ENCODE measurements at regions not wholly inside any gene's neighbourhood (a gene's known extent, or its start where the extent isn't known, plus 50 kb on each side); places are given as distances from the start of the nearest gene placed in this dataset.

DNA sequence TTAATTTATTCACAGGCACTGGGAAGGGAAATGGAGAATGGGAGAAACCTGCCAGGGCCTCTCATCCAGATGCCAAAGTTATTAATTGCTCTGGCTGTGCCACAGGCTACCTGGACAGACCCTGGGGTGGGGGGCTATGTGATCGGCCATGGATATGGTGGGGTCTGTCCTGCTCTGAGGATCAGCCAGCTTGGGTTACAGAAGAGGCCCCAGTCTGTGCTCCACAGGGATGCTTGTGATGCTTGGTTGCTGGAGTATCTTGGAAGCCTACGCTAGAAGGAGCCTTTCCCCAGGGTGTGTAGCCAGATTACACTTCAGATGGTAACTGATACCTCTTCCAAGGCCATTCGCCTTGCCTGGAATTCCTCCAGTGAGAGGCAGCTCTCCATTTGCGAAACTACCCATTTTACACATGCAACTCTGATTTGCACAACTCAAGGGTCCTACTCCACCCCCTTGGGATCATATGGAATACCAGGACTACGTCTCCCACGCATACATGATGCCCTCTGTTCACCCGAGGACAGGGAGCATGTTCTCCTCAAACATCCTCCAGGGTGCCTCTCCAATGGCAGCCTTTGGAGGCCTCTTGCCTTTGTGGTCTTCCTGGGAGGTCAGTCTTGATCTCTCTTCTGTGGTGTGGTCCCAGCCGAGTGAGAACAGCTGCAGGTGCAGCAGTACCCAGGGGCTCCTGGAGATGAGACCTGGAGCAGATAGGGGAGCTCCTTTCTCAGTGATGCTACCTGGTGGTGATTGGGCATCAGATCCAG is 186.6 kb upstream of the TSHZ3 start:
- TF ChIP-seq, protein P1, sequence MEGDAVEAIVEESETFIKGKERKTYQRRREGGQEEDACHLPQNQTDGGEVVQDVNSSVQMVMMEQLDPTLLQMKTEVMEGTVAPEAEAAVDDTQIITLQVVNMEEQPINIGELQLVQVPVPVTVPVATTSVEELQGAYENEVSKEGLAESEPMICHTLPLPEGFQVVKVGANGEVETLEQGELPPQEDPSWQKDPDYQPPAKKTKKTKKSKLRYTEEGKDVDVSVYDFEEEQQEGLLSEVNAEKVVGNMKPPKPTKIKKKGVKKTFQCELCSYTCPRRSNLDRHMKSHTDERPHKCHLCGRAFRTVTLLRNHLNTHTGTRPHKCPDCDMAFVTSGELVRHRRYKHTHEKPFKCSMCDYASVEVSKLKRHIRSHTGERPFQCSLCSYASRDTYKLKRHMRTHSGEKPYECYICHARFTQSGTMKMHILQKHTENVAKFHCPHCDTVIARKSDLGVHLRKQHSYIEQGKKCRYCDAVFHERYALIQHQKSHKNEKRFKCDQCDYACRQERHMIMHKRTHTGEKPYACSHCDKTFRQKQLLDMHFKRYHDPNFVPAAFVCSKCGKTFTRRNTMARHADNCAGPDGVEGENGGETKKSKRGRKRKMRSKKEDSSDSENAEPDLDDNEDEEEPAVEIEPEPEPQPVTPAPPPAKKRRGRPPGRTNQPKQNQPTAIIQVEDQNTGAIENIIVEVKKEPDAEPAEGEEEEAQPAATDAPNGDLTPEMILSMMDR (IDR thresholded peaks at IDR 0.05): no peak
- TF ChIP-seq POLR2A (IDR thresholded peaks at IDR 0.05): no peak
